ENCODE measurements at regions not wholly inside any gene's neighbourhood (a gene's known extent, or its start where the extent isn't known, plus 50 kb on each side); places are given as distances from the start of the nearest gene placed in this dataset.

DNA sequence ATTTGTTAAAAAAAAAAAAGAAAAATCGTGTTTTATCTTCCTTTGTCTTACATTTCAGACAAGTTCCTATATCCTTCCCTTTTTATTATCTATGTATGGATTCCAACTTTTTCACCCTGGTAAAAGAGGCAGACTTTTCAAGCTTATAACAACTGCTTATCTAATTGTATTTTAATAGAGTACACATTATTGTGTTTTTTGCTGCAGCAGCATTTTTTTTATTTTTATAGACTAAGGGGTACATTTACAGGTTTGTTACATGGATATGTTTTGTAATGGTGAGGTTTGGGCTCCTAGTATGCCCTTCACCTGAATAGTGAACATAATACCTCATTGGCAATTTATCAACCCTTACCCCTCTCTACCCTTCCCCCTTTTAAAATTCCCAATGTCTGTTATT is 195.0 kb upstream of the RGMB start:
- ATAC-seq = no peak
- no TSS peak for BruUV-seq (replicated peaks)
- ChIA-PET POLR2A (no interaction called here), CTCF (no interaction called here)
- H3K4me3 ChIP-seq (ENCODE audit: low read depth in 2 of 2, low read length in 2 of 2) = no peak overlapping the region
- H3K4me1 ChIP-seq (ENCODE audit: control insufficient read depth, insufficient read depth, low read length) = no peaks in the 10 kb centered on the region
- intact Hi-C loops (cut with micrococcal nuclease; ENCODE audit: unreplicated experiment) = no loop called here
- no peaks in the 10 kb centered on the region for H3K27me3 ChIP-seq (ENCODE audit: control insufficient read depth, insufficient read depth, low read length)
- in situ Hi-C loops (cut with HindIII; ENCODE audit: low pct_unique_long_range_greater_than_20kb, low sequenced_read_pairs) = no loop called here
- no peak overlapping the region for H3K27ac ChIP-seq (ENCODE audit: low read length)
- no peaks in the 10 kb centered on the region for H3K36me3 ChIP-seq (ENCODE audit: control insufficient read depth, insufficient read depth, low read length)
- DNase-seq (ENCODE audit: low read depth, low spot score) = no peak
- no peak for TF ChIP-seq TCF7L2 (IDR thresholded peaks at IDR 0.05; ENCODE audit: low read depth, low read length)
- TF ChIP-seq, protein P1, sequence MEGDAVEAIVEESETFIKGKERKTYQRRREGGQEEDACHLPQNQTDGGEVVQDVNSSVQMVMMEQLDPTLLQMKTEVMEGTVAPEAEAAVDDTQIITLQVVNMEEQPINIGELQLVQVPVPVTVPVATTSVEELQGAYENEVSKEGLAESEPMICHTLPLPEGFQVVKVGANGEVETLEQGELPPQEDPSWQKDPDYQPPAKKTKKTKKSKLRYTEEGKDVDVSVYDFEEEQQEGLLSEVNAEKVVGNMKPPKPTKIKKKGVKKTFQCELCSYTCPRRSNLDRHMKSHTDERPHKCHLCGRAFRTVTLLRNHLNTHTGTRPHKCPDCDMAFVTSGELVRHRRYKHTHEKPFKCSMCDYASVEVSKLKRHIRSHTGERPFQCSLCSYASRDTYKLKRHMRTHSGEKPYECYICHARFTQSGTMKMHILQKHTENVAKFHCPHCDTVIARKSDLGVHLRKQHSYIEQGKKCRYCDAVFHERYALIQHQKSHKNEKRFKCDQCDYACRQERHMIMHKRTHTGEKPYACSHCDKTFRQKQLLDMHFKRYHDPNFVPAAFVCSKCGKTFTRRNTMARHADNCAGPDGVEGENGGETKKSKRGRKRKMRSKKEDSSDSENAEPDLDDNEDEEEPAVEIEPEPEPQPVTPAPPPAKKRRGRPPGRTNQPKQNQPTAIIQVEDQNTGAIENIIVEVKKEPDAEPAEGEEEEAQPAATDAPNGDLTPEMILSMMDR (IDR thresholded peaks at IDR 0.05) = no peak
- no peak for TF ChIP-seq SIN3A (IDR thresholded peaks at IDR 0.05; ENCODE audit: borderline replicate concordance, insufficient read depth, low read depth, low read length)
- TF ChIP-seq, protein P2, sequence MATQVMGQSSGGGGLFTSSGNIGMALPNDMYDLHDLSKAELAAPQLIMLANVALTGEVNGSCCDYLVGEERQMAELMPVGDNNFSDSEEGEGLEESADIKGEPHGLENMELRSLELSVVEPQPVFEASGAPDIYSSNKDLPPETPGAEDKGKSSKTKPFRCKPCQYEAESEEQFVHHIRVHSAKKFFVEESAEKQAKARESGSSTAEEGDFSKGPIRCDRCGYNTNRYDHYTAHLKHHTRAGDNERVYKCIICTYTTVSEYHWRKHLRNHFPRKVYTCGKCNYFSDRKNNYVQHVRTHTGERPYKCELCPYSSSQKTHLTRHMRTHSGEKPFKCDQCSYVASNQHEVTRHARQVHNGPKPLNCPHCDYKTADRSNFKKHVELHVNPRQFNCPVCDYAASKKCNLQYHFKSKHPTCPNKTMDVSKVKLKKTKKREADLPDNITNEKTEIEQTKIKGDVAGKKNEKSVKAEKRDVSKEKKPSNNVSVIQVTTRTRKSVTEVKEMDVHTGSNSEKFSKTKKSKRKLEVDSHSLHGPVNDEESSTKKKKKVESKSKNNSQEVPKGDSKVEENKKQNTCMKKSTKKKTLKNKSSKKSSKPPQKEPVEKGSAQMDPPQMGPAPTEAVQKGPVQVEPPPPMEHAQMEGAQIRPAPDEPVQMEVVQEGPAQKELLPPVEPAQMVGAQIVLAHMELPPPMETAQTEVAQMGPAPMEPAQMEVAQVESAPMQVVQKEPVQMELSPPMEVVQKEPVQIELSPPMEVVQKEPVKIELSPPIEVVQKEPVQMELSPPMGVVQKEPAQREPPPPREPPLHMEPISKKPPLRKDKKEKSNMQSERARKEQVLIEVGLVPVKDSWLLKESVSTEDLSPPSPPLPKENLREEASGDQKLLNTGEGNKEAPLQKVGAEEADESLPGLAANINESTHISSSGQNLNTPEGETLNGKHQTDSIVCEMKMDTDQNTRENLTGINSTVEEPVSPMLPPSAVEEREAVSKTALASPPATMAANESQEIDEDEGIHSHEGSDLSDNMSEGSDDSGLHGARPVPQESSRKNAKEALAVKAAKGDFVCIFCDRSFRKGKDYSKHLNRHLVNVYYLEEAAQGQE (IDR thresholded peaks at IDR 0.05; ENCODE audit: insufficient read depth in 1 of 2, low read depth in 2 of 2, low read length in 1 of 2) = no peak
- no peak for TF ChIP-seq POLR2AphosphoS5 (IDR thresholded peaks at IDR 0.05; ENCODE audit: low read depth, low read length)
- no peaks in the 10 kb centered on the region for H3K9me3 ChIP-seq (ENCODE audit: control insufficient read depth, insufficient read depth, low read depth, low read length)

DNA sequence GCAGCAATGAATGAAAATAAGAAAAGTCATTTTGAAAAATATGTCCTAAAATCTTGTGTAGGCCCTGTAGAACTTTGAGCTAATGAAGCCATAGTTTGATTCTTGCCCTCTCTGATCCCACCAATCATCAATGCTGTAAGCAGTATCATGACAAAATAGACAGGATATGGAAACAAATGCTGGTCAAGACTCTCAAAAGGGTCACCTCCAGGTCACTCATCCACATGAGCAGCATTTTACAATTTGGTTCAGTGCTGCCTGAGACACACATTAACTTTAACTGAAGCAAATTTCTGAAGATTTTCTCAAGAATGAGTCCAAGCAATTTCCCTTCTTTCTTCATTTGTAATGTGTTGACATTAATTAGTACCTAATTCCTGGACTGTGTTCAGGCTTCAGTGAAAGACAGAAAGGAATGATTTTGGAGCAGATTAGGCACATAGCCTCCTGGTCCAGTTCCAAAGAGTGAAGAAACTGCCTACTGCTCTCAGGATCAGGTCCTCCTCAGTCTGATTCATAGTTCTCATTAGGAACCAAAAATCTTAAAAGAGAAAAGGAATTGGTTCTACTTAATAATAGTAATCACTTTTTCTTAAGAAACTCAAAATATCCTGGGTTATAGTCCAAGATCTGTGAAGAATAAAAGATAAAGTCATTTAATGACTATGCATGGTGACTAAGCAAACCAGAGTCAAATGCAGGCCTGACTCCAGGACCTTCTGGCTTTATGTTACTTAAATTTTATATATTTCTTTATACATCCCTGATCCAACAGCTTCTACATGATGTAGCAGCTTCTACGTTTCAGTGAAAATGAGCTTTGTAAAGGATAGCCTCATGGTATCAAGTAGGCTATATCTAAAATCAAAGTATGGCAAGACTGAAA is 192.1 kb upstream of the RGMB start:
- ATAC-seq = no peak
- in situ Hi-C loops (cut with HindIII; ENCODE audit: low pct_unique_long_range_greater_than_20kb, low sequenced_read_pairs) = no loop called here
- DNase-seq (ENCODE audit: low read depth, low spot score) = no peak
- Histone ChIP-seq H3K4me1 (ENCODE audit: control insufficient read depth, insufficient read depth, low read length) (no peaks in the 10 kb centered on the region), H3K4me3 (ENCODE audit: low read depth in 2 of 2, low read length in 2 of 2) (no peak overlapping the region), H3K36me3 (ENCODE audit: control insufficient read depth, insufficient read depth, low read length) (no peaks in the 10 kb centered on the region), H3K27ac (ENCODE audit: low read length) (no peak overlapping the region), H3K9me3 (ENCODE audit: control insufficient read depth, insufficient read depth, low read depth, low read length) (no peaks in the 10 kb centered on the region), H3K27me3 (ENCODE audit: control insufficient read depth, insufficient read depth, low read length) (no peaks in the 10 kb centered on the region)
- no TSS peak for BruUV-seq (replicated peaks)
- intact Hi-C loops (cut with micrococcal nuclease; ENCODE audit: unreplicated experiment) = loop anchor here (5.0 kb wide), 1 partner anchor 186 kb away; no protein-coding TSS in a partner anchor
- CTCF ChIA-PET = no interaction called here
- POLR2A ChIA-PET = no interaction called here
- TF ChIP-seq, protein P1 (IDR thresholded peaks at IDR 0.05) = no peak
- TF ChIP-seq POLR2AphosphoS5 (IDR thresholded peaks at IDR 0.05; ENCODE audit: low read depth, low read length) = no peak
- no peak for TF ChIP-seq SIN3A (IDR thresholded peaks at IDR 0.05; ENCODE audit: borderline replicate concordance, insufficient read depth, low read depth, low read length)
- TF ChIP-seq, protein P2 (IDR thresholded peaks at IDR 0.05; ENCODE audit: insufficient read depth in 1 of 2, low read depth in 2 of 2, low read length in 1 of 2) = no peak
- no peak for TF ChIP-seq TCF7L2 (IDR thresholded peaks at IDR 0.05; ENCODE audit: low read depth, low read length)
